AG09319 (cell line): ENCODE measurements at regions not wholly inside any gene's neighbourhood (a gene's known extent, or its start where the extent isn't known, plus 50 kb on each side); places are given as distances from the start of the nearest gene placed in this dataset.

Experiments
- DNase-seq: peaks from one replicate; pipeline ENCODE4 v3.0.0-alpha.2; 2010; ENCODE audit warnings: low read depth; ENCODE audit errors: extremely low read depth
- CTCF ChIP-seq: IDR thresholded peaks from 2 replicates; pipeline ENCODE4 v1.5.1; 2011; ENCODE audit warnings: low read depth, mild to moderate bottlenecking, inconsistent platforms, low read length, moderate library complexity

GRCh38 chr6:27623103-27623502, 150.2 kb upstream of the ZNF184 start:
- DNase-seq, result no peak
- TF ChIP-seq CTCF, result no peak

- no peak for TF ChIP-seq CTCF
- no peak for DNase-seq
Measured at GRCh38 chr6:27619436-27619835, 146.5 kb upstream of the ZNF184 start.

- no peak for DNase-seq
Measured at GRCh38 chr6:27617700-27618689, 145.1 kb upstream of the ZNF184 start.

GRCh38 chr6:27617046-27617687, 144.3 kb upstream of the ZNF184 start:
- no peak for TF ChIP-seq CTCF

More at GRCh38 chr6:27617700-27618689, 145.1 kb upstream of the ZNF184 start:
- no peak; the same call in 1 of the 2 replicates for TF ChIP-seq CTCF

GRCh38 chr6:27616328-27617045, 143.6 kb upstream of the ZNF184 start:
- DNase-seq, result no peak
- TF ChIP-seq CTCF, result no peak

More at GRCh38 chr6:27617046-27617687, 144.3 kb upstream of the ZNF184 start:
- no peak for DNase-seq

- no peak for DNase-seq
- no peak for TF ChIP-seq CTCF
Measured at GRCh38 chr6:27611451-27611850, 138.5 kb upstream of the ZNF184 start.
